AG10803 (cell line): ENCODE measurements at regions not wholly inside any gene's neighbourhood (a gene's known extent, or its start where the extent isn't known, plus 50 kb on each side); places are given as distances from the start of the nearest gene placed in this dataset.

Experiments
- DNase-seq: peaks from one replicate; pipeline ENCODE4 v3.0.0; 2010; ENCODE audit warnings: low read depth
- H3K4me3 ChIP-seq: 2 replicates; pipeline ENCODE4 v1.5.1; 2011; ENCODE audit warnings: mild to moderate bottlenecking, low read length, control low read depth
- TF ChIP-seq, protein P1 (sequence below): conservative IDR thresholded peaks from 2 replicates; pipeline ENCODE4 v1.5.1; 2011; ENCODE audit warnings: mild to moderate bottlenecking, low read length, control low read depth, inconsistent platforms

GRCh38 chr1:244106837-244107493 lies 55.9 kb downstream of the ZBTB18 start:
- no peak overlapping the region for H3K4me3 ChIP-seq
- TF ChIP-seq, protein P1, sequence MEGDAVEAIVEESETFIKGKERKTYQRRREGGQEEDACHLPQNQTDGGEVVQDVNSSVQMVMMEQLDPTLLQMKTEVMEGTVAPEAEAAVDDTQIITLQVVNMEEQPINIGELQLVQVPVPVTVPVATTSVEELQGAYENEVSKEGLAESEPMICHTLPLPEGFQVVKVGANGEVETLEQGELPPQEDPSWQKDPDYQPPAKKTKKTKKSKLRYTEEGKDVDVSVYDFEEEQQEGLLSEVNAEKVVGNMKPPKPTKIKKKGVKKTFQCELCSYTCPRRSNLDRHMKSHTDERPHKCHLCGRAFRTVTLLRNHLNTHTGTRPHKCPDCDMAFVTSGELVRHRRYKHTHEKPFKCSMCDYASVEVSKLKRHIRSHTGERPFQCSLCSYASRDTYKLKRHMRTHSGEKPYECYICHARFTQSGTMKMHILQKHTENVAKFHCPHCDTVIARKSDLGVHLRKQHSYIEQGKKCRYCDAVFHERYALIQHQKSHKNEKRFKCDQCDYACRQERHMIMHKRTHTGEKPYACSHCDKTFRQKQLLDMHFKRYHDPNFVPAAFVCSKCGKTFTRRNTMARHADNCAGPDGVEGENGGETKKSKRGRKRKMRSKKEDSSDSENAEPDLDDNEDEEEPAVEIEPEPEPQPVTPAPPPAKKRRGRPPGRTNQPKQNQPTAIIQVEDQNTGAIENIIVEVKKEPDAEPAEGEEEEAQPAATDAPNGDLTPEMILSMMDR = no peak
- no peak for DNase-seq

DNA sequence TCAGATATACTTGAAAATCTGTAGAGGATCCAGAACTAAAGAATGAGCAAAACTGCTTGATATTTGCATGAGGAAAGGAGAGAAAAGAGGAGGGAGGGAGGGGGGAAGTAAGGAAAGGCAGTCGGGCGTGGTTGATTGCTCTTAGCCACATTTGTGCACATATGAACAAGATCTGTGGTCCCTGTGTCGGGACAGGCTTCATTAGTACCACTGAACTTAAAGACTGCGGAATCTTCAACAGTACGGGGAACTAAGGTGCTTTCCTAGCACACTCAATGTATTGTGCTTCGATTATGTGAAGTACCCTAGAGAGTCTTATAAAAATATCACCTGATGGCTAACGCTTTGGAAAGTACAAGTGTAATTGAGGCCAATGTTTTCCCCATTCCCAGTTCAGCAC lies 59.9 kb downstream of the ZBTB18 start:
- no peak for DNase-seq
- TF ChIP-seq, protein P1 = no peak
- no peak overlapping the region for H3K4me3 ChIP-seq

DNA sequence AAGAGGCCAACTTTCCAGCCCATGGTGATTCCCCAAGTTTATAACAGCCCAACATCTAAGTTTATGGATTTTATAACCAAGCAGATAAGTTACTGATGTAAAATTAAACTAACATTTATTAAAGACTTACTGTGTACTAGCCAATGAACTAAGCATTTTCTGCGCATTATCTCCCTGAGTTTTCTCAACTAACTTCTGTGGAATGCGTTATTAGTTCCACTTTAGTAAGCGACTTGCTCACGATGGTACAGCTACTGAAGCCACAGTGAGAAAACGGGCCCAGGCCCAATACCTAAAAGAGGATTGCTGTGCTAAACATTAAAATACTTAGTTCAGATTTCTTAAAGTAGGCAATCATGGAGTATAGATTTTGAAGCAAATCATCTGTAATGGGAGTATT lies 61.0 kb downstream of the ZBTB18 start:
- no peak for DNase-seq
- H3K4me3 ChIP-seq = no peak overlapping the region
- TF ChIP-seq, protein P1 = no peak

- peak; percentile 87 for DNase-seq
- no peak overlapping the region for H3K4me3 ChIP-seq
- TF ChIP-seq, protein P1 = no peak
These were observed 61.6 kb downstream of the ZBTB18 start for GRCh38 chr1:244112636-244113035.

GRCh38 chr1:244113532-244114320 lies 62.6 kb downstream of the ZBTB18 start:
- H3K4me3 ChIP-seq = no peak overlapping the region
- DNase-seq = peak; percentile 88
- TF ChIP-seq, protein P1 = no peak

DNA sequence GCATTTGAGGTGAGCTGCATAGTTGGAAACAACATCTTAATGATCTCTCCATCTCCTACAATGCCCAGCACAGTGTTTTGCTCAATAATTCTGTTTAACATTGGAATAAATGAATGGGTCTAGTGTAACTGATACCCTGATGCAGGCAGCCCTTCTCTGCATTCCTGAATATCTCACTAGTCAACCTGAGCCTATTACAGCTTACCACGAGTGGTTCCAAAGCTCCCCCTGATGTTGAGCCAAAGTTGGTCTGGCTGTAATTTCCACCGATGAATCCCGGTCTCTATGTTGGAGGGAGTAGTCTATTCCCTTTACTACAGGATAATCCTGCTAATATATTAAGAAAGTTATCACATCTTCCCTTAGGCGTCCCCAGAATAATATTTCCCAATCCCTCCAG lies 63.8 kb downstream of the ZBTB18 start:
- DNase-seq = no peak
- H3K4me3 ChIP-seq = no peak overlapping the region
- TF ChIP-seq, protein P1 = no peak

DNA sequence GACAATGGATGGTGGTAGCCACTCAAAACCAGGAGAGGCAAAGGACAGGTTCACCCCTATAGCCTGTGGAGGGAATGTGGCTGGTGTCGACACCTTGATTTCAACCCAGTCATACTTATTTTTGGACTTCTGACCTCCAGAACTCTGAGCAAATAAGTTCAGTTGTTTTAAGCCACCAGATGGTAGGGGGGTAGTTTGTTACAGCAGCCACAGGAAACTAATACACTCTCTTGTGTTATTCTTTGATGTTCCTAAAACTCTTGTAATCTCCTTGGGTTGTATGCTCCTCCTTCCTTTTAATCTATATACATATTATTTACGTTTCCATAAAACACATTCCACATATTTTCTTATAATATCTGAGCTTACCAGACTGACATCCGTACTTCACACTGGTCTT lies 65.9 kb downstream of the ZBTB18 start:
- no peak overlapping the region for H3K4me3 ChIP-seq
- no peak for DNase-seq
- TF ChIP-seq, protein P1 = no peak
